ENCODE measurements at regions not wholly inside any gene's neighbourhood (a gene's known extent, or its start where the extent isn't known, plus 50 kb on each side); places are given as distances from the start of the nearest gene placed in this dataset.

DNA sequence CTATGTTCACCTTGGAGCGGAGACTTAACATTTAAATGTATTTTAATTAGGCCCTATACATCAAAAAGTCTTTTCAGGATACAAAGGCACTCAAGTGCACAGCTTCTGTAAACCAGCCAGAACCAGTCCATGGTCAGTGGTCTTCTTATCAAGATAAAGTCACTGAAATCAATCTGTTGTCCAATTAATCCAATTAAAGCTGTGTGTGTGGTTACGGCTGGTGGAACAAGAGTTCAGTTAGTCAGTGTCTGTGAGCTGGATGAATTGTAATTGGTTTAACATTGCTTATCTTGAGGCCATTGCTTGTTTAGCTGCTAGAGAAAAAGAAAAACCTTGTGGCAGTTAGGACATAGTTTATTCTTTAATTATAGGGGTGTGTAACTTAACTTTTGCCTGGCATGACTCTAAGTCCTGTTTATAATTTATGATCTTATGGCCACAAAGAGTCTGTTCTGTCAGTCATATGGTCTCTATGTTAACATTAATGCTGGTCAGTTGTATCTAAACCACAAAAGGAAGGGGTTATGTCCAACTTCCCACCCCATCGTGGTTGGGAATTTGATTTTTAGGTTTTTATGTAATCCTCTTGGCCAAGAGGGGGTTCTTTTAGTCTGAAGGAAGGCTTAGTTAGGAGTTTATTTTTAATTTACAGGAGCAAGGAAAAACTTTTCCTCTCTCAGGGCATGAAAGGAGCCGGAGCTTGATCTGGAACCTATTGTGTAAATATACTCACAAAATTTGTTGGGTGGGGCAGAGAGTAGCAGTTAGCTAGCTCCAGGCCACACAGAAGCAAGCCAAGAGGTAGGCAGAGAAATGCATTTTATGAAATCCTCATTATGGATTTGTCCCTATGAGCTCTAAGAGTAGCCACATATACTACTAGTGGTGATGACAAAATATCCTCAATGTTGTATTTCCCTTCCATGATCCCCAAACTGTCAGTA lies 665.7 kb upstream of the ACTRT1 start:
- Histone ChIP-seq H3K4me3 (ENCODE audit: low read depth, low read length) (no peak overlapping the region), H3K27me3 (replicated peaks) (no peaks in the 10 kb centered on the region), H3K36me3 (replicated peaks) (no peaks in the 10 kb centered on the region), H3K27ac (no peak overlapping the region)
- TF ChIP-seq, protein P1, sequence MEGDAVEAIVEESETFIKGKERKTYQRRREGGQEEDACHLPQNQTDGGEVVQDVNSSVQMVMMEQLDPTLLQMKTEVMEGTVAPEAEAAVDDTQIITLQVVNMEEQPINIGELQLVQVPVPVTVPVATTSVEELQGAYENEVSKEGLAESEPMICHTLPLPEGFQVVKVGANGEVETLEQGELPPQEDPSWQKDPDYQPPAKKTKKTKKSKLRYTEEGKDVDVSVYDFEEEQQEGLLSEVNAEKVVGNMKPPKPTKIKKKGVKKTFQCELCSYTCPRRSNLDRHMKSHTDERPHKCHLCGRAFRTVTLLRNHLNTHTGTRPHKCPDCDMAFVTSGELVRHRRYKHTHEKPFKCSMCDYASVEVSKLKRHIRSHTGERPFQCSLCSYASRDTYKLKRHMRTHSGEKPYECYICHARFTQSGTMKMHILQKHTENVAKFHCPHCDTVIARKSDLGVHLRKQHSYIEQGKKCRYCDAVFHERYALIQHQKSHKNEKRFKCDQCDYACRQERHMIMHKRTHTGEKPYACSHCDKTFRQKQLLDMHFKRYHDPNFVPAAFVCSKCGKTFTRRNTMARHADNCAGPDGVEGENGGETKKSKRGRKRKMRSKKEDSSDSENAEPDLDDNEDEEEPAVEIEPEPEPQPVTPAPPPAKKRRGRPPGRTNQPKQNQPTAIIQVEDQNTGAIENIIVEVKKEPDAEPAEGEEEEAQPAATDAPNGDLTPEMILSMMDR (IDR thresholded peaks at IDR 0.05; ENCODE audit: low read depth, low read length, missing control alignments), result no peak
- no peak for DNase-seq
- in situ Hi-C loops (cut with HindIII; ENCODE audit: low pct_ligation_motif_present, low sequenced_read_pairs), result no loop called here

DNA sequence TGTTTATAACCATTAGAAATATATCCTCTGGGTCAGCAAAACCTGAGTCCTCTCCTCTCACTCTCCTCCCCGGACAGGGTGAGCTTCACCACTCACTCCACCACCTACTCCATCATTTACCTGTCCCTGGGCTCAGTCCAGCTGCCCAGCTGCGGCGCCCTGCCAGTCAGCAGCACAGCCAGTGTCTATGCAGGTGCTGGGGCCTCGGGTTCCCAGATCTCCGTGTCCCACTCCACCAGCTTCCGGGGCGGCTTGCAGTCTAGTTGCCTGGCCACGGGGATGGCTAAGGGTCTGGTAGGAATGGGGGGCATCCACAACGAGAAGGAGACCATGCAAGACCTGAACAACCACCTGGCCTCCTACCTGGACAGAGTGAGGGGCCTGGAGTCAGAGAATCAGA lies 662.2 kb upstream of the ACTRT1 start:
- no peaks in the 10 kb centered on the region for H3K36me3 ChIP-seq (replicated peaks)
- no peak overlapping the region for H3K27ac ChIP-seq
- DNase-seq, result no peak
- in situ Hi-C loops (cut with HindIII; ENCODE audit: low pct_ligation_motif_present, low sequenced_read_pairs), result no loop called here
- TF ChIP-seq, protein P1 (IDR thresholded peaks at IDR 0.05; ENCODE audit: low read depth, low read length, missing control alignments), result no peak
- no peaks in the 10 kb centered on the region for H3K27me3 ChIP-seq (replicated peaks)
- H3K4me3 ChIP-seq (ENCODE audit: low read depth, low read length), result no peak overlapping the region

DNA sequence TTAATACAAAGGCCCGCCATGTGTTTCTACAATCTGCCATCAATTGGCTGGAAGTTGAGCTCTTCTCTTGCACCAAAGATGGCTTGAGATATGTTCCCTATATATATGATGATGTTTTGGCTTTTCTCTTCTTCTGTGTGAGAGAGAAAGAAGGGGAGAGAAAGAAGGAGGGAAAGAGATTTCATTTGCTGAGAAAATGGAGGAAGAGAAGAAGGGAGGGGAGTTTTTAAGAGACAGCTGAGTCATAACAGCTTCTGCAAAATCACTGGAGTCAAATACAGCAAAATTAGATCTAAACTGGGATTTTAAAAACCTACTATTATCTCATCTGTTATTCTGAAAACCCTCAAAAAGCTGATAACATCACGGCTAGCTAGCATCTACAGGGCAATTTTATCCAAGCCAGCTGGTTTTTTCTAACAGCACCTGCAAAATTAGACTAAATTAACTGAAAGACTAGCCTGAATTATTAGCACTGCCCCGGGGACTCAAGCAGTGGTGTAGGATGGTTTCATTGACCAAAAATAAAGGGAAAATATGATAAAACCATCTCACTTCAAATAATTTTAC lies 647.6 kb upstream of the ACTRT1 start:
- DNase-seq, result no peak
- in situ Hi-C loops (cut with HindIII; ENCODE audit: low pct_ligation_motif_present, low sequenced_read_pairs), result no loop called here
- Histone ChIP-seq H3K4me3 (ENCODE audit: low read depth, low read length) (no peak overlapping the region), H3K27me3 (replicated peaks) (no peaks in the 10 kb centered on the region), H3K36me3 (replicated peaks) (no peaks in the 10 kb centered on the region), H3K27ac (no peak overlapping the region)
- TF ChIP-seq, protein P1 (IDR thresholded peaks at IDR 0.05; ENCODE audit: low read depth, low read length, missing control alignments), result no peak

DNA sequence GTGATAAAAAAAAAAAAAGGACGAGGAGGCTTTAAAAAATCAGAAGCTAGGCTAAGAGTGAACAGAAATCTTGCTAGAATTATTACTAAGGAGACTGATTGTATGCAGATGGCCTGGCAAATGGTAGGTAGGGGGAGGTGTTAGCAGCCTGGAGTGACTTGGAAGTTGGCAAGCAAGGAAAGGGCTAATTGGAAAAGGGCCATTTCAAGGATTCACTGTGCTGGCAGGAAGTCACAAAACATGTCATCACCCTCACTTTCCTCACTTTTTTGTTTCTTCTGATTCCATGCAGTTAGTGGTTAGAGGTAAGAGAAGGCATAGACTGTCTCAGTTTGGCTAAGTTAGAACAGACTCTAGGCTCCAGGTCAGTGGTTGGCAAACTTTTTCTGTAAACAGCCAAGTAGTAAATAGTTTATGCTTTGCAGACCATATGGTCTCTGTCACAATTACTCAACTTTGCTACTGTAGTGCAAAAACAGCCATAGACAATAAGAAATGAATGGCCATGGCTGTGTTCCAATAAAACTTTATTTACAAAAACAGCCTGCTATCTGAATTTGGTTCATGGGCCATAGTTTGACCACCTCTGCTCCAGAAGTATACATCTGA lies 646.5 kb upstream of the ACTRT1 start:
- Histone ChIP-seq H3K36me3 (replicated peaks) (no peaks in the 10 kb centered on the region), H3K27ac (no peak overlapping the region)
- in situ Hi-C loops (cut with HindIII; ENCODE audit: low pct_ligation_motif_present, low sequenced_read_pairs), result no loop called here

DNA sequence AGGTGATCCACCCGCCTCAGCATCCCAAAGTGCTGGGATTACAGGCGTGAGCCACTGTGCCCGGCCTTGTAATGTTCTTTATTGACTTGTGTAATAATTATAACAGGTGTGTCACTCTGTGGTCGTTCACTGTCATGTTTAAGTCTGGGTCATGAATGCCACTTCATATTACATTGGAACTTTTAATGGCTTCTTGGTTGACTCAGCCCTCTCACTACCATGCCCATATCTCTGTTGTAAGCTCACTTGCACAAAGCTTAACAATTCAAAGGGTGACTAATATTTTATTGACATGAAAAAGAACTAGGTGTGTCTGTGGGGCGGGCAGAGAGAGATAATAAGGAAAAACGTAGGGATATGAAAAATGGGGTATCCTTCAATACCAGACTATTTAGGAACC lies 639.7 kb upstream of the ACTRT1 start:
- H3K27ac ChIP-seq, result no peak overlapping the region
- no peak overlapping the region for H3K4me3 ChIP-seq (ENCODE audit: low read depth, low read length)
- DNase-seq, result no peak
- TF ChIP-seq, protein P1 (IDR thresholded peaks at IDR 0.05; ENCODE audit: low read depth, low read length, missing control alignments), result no peak
- no peaks in the 10 kb centered on the region for H3K36me3 ChIP-seq (replicated peaks)
- no peaks in the 10 kb centered on the region for H3K27me3 ChIP-seq (replicated peaks)
- in situ Hi-C loops (cut with HindIII; ENCODE audit: low pct_ligation_motif_present, low sequenced_read_pairs), result no loop called here

More for the DNA sequence above, 646.5 kb upstream of the ACTRT1 start:
- Histone ChIP-seq H3K27me3 (replicated peaks) (no peaks in the 10 kb centered on the region), H3K4me3 (ENCODE audit: low read depth, low read length) (no peak overlapping the region)
- no peak for DNase-seq
- TF ChIP-seq, protein P1 (IDR thresholded peaks at IDR 0.05; ENCODE audit: low read depth, low read length, missing control alignments), result no peak
